Occipital lobe (tissue), 1 donor: ENCODE measurements at regions not wholly inside any gene's neighbourhood (a gene's known extent, or its start where the extent isn't known, plus 50 kb on each side); places are given as distances from the start of the nearest gene placed in this dataset.
"Not testable (repeated sequence)": the region's sequence is repeated elsewhere in the genome, so short reads cannot be mapped to it uniquely, and the experiment has no call there.

Experiments used
- DNase-seq: peaks from one replicate; lab custom pipeline; 2025; lab: John Stamatoyannopoulos, UW

DNA sequence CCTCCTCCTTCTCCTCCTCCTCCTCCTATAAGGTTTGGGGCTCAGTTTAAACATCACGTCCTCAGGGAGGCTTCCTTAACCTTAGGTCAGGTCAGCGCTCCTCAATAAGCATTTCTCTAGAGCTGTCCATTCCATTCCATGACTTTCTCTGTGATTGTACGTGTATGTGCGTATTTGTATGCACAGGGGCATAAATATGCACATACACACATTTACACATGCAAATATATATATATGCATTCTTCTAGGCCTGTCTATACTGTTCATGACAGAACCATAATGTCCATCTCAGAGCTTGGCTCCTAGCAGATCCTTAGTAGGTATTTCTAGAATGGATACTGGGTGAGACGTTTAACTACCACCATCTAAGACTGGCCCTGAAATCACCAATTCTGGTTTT lies 258.6 kb downstream of the STIM2 start:
- DNase-seq = no peak

DNA sequence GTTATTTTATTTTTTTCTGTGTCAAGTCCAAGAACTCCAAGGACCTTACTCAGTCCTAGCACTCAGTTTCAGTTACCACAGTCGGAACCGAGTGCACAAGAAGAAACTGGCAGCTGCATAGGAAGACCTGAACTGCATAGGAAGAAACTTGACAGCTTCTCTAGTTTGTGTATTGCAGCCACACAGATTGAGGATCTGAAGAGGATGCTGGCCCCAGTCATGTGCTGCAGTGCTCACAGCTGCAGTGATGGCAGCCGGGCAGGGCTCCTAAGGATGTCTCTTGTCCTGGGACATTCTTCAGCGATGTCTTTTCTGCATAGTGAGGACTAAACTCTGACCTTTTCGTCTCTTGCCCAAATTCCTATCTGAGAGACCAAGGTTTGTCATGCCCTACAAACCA lies 261.2 kb downstream of the STIM2 start:
- no peak for DNase-seq

- DNase-seq = no peak
These were observed 262.6 kb downstream of the STIM2 start for GRCh38 chr4:27123123-27123768.

- DNase-seq = no peak
These were observed 263.1 kb downstream of the STIM2 start for GRCh38 chr4:27123769-27124124.

GRCh38 chr4:27126895-27127294 lies 266.3 kb downstream of the STIM2 start:
- DNase-seq = not testable (repeated sequence)

- DNase-seq = no peak
These were observed 267.8 kb downstream of the STIM2 start for GRCh38 chr4:27128443-27128842.

GRCh38 chr4:27129871-27130366 lies 269.3 kb downstream of the STIM2 start:
- DNase-seq = no peak

- DNase-seq = no peak
These were observed 271.9 kb downstream of the STIM2 start for GRCh38 chr4:27132497-27132896.

DNA sequence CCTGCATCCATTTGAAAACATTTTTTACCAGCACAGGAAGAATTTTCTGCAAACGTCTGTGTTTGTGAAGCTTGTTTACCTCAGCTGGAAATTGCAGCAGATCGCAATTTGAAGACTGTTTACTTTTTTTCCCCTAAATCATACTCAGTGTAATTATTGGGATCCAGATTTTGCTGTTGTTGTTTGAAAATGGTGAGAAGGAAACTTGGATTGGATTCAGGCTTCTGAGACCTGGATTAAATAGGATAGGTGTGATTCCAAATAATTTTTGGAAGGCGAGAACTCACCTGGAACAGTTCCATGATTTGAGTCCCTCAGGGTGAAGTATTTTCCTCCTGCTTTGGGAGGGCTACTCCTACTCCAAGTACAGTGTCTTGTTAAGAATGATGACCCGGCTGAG lies 279.8 kb downstream of the STIM2 start:
- DNase-seq = no peak

GRCh38 chr4:27141530-27141929 lies 280.9 kb downstream of the STIM2 start:
- no peak for DNase-seq

DNA sequence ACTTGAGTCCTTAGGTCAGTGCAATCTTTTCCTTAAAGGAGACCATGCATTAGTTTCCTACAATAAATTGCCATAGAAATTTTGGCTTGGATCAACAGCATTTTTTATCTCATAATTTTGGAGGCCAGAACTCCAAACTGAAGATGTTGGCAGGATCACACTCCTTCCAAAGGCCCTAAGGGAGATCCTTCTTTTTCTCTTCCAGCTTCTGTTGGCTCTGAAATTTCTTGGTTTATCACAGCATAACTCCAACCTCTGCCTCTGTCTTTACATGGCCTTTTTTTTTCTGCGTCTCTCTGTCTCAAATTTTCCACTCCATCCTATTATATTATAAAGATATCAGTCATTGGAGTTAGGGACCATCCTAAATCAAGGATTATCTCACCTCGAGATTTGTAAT lies 282.2 kb downstream of the STIM2 start:
- no peak for DNase-seq

DNA sequence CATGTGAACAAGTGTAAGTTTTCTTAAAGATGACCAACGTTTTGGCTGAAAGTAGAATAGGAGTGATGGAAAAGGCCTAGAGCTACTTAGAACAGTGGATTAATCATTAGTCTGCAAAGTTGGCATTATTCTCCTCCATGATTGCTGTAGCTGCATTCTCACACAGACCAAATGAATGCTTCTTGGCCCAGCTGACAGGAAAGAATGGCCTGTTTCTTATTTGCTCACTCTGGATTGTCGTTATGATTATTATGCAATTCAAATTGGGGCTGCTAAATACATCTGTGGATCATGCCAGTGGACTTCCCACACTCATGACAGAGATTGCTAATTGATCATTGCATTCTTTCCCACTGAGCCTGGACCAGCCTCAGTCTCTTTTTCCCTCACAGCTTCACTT lies 285.0 kb downstream of the STIM2 start:
- DNase-seq = no peak

DNA sequence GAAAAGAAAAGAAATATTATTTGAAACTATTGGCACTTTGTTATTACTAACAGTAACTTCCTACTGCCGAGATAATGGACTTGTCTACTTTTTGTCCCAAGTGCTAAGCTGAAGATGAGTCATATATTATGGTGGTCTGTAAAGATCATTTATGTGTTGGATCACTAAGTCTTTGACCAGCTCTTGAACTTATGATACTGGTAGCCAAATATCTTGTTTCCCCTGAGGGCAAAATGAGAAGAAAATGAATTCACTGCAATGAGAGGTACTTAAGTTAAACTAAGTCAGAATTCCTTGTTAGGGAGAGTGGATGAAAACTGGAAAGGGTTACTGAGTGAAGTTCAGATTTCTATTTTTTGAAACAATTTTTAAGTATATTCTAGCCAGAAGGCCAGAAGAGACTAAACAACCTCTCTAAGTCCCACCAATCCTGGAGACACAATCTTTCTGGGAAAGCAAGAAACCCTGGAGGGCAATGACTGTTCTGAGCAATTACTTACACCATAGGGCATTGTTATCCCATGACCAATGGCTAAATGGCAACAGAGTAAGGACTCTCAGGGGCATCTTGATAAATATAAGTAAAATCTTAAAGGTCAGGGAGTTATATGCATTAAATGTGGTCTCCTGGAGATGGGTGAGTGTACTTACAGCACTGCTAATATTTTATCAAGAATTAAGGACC lies 287.7 kb downstream of the STIM2 start:
- no peak for DNase-seq

DNA sequence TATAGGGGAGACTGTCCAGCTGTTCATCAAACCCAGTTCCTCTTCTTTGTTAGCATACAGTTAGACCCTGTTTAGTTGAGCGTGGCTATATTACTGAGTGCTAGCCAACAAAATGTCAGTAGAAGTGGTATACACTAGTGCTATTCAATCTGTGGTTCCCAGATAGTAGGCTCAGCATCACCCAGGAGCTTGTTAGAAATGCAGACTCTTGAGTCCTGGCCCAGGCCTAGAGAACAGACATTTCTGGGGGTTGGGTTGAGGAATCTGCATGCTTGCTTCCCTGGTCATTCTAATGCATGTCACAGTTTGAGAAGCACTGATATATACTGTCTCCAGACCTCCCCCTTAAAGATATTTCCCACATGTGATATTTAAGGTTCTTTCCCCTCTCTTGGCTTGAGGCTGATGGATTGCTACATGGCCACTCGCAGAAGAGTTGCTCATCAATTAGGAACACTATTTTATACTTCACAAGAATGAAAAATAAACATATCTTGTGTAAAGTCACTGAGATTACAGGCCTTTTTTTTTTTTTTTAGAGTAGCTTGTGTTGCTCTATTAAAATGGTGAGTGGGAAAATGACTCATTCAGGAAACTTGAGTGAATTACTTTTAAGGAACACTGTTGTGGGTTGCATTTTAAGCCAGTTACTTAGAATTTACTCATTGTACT lies 289.0 kb downstream of the STIM2 start:
- no peak for DNase-seq

DNA sequence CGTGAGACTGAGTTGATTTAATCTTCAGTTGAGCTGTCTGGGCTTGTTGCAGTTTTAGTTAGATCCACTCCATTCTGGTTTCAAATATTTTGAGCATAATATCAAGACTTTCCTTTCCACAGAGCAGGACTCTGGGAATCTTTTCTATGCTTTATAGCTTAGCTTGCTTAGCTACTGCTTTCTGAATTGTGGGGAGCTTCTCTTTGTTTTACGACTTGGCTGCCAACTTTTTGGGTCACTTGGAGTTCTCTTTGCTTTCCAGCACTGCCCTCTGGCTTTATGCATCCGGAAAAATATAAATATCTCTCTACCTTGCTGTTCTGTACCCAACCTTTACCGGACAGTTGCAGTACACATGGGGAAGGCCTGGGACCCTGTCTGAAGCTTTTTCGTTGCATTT lies 292.1 kb downstream of the STIM2 start:
- DNase-seq = no peak

- DNase-seq = no peak
These were observed 294.1 kb downstream of the STIM2 start for GRCh38 chr4:27154706-27155105.

DNA sequence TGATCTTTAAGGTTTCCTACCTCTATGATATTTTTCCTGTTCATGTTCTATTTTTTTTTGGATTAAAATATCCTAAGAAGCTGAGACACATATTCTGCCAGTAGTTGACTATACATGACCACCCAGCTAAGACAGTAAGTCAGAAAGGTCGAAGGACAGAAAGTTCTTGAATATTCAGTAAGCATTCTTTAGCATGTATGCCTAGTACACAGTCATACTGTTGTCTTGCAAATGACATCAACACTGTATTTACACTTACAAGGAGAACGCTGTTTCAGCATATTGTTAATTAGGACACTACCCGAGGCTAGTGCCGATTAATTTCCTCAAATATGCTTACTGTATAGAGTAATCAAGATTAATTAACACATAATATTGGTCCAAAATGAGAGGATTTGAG lies 300.6 kb downstream of the STIM2 start:
- no peak for DNase-seq

DNA sequence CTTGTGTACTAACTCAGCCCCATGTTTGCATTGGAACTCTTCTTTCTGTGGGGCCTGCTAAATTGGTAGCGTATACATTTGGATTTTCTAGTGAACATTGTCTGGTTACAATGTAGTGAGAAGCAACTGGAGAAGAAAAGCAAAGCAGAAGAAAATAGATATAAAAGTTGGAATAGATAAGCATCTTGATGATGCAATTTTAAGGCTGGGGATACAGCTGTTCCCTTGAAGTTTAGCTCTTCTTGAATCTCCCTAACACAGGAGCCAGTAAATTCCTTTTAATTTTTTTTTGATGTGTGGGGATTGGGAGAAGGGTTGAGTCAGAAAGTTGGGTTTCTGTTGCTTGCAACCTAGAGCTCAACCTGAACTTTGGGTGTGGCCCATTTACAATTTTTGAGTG lies 308.1 kb downstream of the STIM2 start:
- DNase-seq = no peak

GRCh38 chr4:27173280-27173679 lies 312.6 kb downstream of the STIM2 start:
- no peak for DNase-seq

DNA sequence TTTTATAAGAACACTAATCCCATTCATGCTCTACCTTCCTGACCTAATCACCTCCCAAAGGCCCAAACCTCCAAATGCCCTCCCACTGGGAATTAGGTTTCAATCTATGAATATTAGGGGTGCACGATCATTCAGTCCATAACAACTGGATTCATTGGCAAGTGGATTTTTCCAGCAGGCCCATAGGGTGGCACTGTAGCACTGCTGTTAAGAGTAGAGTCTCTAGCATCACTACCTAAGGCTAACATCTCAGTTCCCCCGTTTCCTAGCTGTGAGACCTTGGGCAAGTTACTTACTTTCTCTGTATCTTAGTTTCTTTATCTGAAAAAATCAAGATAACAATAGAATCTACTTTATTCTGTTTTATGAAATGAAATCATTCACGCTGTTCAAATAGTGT lies 315.8 kb downstream of the STIM2 start:
- no peak for DNase-seq

- no peak for DNase-seq
These were observed 316.2 kb downstream of the STIM2 start for GRCh38 chr4:27176881-27177280.

DNA sequence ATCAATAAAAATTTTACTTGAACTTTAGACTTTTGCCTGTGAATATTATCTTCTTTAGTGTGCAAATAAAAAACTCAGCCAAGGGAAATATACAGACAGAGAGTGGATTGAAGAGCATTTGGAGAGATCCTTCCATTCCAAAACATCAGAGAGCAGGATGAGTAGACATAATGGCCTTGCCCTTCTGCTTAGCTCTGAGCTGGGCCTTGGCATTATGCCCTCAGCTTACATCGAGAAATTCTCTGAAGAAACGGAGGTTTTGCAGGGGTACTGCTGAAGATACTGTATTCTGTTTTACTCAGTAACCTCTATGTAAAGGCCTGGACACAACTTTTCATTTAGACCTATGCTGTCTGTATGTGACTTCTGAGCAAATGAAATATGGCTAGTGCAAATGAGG lies 317.4 kb downstream of the STIM2 start:
- no peak for DNase-seq

DNA sequence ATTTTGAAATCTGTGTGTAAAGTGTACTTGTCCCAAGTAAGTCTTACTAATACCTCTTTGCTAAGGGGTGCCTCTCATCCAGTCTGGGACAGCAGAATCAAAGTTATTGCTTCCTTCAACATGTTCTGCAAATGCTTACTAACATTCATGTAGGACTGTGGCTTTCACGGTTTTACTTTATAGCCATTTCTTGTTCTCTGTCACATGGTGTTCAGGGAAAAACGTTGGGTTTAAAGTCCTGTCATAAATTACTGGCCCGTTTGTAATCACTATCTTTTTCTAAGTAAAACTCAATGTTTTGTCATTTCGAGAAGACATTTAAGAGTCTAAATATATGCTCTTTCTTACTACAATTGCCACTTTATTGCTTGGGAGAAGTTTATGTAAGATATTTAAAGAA lies 321.1 kb downstream of the STIM2 start:
- DNase-seq = no peak
